Transverse colon (tissue), 4 donors: ENCODE measurements at regions not wholly inside any gene's neighbourhood (a gene's known extent, or its start where the extent isn't known, plus 50 kb on each side); places are given as distances from the start of the nearest gene placed in this dataset.

Experiments
- DNase-seq: peaks from one replicate; pipeline ENCODE4 v3.0.0-alpha.2; 2019
- H3K27ac ChIP-seq, 4 donors: fragments of 200-600 bp; sonication (generic); 2 replicates each; pipeline ENCODE4 v1.5.1; 2016 to 2018; ENCODE audit warnings: inconsistent platforms in 4 of 4
- H3K27me3 ChIP-seq: fragments of 200-600 bp; sonication (generic); 2 replicates; pipeline ENCODE4 v1.5.1; 2017; ENCODE audit warnings: inconsistent platforms
- H3K36me3 ChIP-seq, 4 donors: fragments of 200-600 bp; sonication (generic); 2 replicates each; pipeline ENCODE4 v1.5.1; 2017 to 2019; ENCODE audit warnings: inconsistent platforms in 4 of 4
- H3K4me1 ChIP-seq, 4 donors: fragments of 200-600 bp; sonication (generic); 2 replicates each; pipeline ENCODE4 v1.5.1; 2017 to 2020; ENCODE audit warnings: inconsistent platforms in 4 of 4
- H3K4me3 ChIP-seq, 4 donors: fragments of 200-600 bp; sonication (generic); 1 replicate in 1 of 4; 2 replicates in 3 of 4; pipeline versions ENCODE4 v1.5.1 to v1.6.1; 2017 to 2019; ENCODE audit warnings: inconsistent platforms in 4 of 4
- H3K9me3 ChIP-seq, 2 donors: fragments of 200-600 bp; sonication (generic); 2 replicates each; pipeline ENCODE4 v1.5.1; 2017 to 2019; ENCODE audit warnings: inconsistent platforms in 2 of 2
- CTCF ChIP-seq, 5 experiments: fragments of 200-600 bp in 3 of 5; fragments of 450-650 bp in 2 of 5; sonication (generic) in 3 of 5; IDR thresholded peaks; 1 replicate in 2 of 5; 2 replicates in 3 of 5; pipeline ENCODE4 v1.5.1; 2016 to 2017; ENCODE audit warnings: antibody characterized with exemption in 5 of 5, inconsistent platforms in 3 of 5, mild to moderate bottlenecking in 2 of 5, moderate library complexity in 1 of 5
- EP300 ChIP-seq: sonication (generic); formaldehyde crosslinking; IDR thresholded peaks from one replicate; pipeline ENCODE4 v1.6.1; 2017; ENCODE audit warnings: antibody characterized with exemption, low read depth
- POLR2A ChIP-seq: fragments of 450-650 bp; IDR thresholded peaks from one replicate; pipeline ENCODE4 v1.6.1; 2016; ENCODE audit warnings: antibody characterized with exemption, mild to moderate bottlenecking, moderate library complexity
- POLR2AphosphoS5 ChIP-seq, 3 donors: sonication (generic); formaldehyde crosslinking; IDR thresholded peaks; one replicate each; pipeline ENCODE4 v1.6.1; 2016; ENCODE audit warnings: antibody characterized with exemption in 3 of 3
- WGBS, 2 donors: methylation state at CpG; one replicate each; pipeline ENCODE4 v1.1.5; 2018; ENCODE audit warnings: low coverage in 1 of 2; 5-methylcytosine and 5-hydroxymethylcytosine counted together
- in situ Hi-C, 4 donors: fragments of 200-750 bp; cut with MboI; loops; one replicate each; pipeline versions ENCODE4 v1.15.0 to v1.15.1; 2017; ENCODE audit warnings: low sequenced_read_pairs in 3 of 4, low pct_ligation_motif_present in 1 of 4, low pct_unique_long_range_greater_than_20kb in 1 of 4
- intact Hi-C: fragments of 100-400 bp; cut with DNase I; formaldehyde crosslinking; loops from one replicate; pipeline ENCODE4 v1.15.1; 2023; ENCODE audit warnings: low total_unique reads

- H3K4me1 ChIP-seq: no peaks in the 10 kb centered on the region
- H3K36me3 ChIP-seq: no peaks in the 10 kb centered on the region
- no peak overlapping the region for H3K4me3 ChIP-seq
- H3K9me3 ChIP-seq: no peaks in the 10 kb centered on the region
- TF ChIP-seq POLR2AphosphoS5 (IDR thresholded peaks at IDR 0.05): no peak
- TF ChIP-seq POLR2A: no peak
- TF ChIP-seq CTCF (IDR thresholded peaks at IDR 0.05): no peak
- no peak for TF ChIP-seq EP300
- H3K27me3 ChIP-seq: no peaks in the 10 kb centered on the region
- H3K27ac ChIP-seq: no peak overlapping the region
- in situ Hi-C loops: no loop called here
- no peak for DNase-seq
- intact Hi-C loops: no loop called here
- 80 to 91% methylated on average over 6 of the region's 6 CpGs for WGBS, 2 donors
Measured at GRCh38 chr4:104942990-104943743, 203.5 kb upstream of the TET2 start.

DNA sequence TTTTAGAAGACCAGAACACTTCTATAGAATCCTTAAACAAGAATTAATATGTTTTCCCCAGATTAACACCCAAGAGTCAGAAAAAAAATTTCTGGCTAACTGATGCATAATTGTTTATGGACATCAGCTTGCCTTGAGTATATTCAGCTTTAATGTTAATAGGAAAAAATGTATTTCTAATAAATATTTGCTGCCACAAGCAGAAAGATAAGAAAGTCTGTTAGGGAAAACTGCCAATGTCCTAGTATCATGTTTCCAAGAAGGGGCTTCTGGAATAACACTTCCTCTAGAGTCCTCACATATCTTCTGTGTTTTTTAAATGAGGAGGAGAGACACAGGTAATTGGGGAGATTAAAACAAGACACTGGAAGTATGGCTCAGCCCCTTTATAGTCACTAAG is 202.1 kb upstream of the TET2 start:
- in situ Hi-C loops: no loop called here
- Histone ChIP-seq H3K27ac (no peak overlapping the region), H3K27me3 (no peaks in the 10 kb centered on the region), H3K36me3 (no peaks in the 10 kb centered on the region), H3K4me1 (no peaks in the 10 kb centered on the region), H3K4me3 (no peak overlapping the region), H3K9me3 (no peaks in the 10 kb centered on the region)
- no peak for DNase-seq
- no peak for TF ChIP-seq POLR2AphosphoS5 (IDR thresholded peaks at IDR 0.05)
- TF ChIP-seq POLR2A: no peak
- TF ChIP-seq EP300: no peak
- TF ChIP-seq CTCF (IDR thresholded peaks at IDR 0.05): no peak
- intact Hi-C loops: no loop called here

DNA sequence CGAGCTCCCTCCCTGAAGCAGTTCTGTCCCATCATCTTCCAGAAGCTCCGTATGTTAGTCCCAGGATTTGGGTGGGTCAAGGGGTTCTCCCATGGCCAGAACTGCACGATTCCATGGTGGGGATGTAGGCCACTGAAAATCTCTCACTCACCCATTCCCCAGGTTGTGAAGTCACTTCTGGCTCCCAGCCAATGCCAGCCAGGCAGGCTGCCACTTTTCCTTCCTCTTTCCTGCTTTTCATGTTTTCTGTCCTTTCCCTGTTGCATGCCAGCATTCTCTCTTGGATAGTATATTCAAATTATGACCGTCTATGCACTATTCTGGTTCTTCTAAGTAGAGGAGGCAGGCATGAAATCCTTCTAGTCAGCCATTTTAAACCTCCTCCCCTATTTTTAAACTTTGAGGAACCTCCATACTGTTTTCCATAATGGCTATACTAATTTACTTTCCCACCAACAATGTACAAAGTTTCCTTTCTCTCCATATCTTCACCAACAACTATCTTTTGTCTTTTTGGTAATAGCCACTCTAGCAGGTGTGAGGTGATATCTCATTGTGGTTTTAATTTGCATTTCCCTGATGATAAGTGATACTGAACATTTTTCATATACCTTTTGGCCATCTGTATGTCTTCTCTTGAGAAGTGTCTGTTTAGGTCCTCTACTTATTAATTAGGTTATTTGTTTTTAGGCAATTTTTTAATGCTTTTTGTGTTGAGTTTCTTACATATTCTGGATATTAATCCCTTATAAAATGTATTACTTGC is 182.1 kb upstream of the TET2 start:
- no peak for DNase-seq
- Histone ChIP-seq H3K4me3 (no peak overlapping the region), H3K27ac (no peak overlapping the region), H3K36me3 (no peaks in the 10 kb centered on the region), H3K4me1 (peaks cover 3 to 16% (median 6%) of the 10 kb centered on the region in 4 donors), H3K27me3 (no peaks in the 10 kb centered on the region), H3K9me3 (peaks cover 3 to 9% of the 10 kb centered on the region in 2 donors)
- no peak for TF ChIP-seq CTCF (IDR thresholded peaks at IDR 0.05)
- TF ChIP-seq POLR2AphosphoS5 (IDR thresholded peaks at IDR 0.05): no peak
- WGBS, 2 donors: 67 to 79% methylated on average over 2 to 4 of the region's 4 CpGs
- intact Hi-C loops: no loop called here
- in situ Hi-C loops: no loop called here

DNA sequence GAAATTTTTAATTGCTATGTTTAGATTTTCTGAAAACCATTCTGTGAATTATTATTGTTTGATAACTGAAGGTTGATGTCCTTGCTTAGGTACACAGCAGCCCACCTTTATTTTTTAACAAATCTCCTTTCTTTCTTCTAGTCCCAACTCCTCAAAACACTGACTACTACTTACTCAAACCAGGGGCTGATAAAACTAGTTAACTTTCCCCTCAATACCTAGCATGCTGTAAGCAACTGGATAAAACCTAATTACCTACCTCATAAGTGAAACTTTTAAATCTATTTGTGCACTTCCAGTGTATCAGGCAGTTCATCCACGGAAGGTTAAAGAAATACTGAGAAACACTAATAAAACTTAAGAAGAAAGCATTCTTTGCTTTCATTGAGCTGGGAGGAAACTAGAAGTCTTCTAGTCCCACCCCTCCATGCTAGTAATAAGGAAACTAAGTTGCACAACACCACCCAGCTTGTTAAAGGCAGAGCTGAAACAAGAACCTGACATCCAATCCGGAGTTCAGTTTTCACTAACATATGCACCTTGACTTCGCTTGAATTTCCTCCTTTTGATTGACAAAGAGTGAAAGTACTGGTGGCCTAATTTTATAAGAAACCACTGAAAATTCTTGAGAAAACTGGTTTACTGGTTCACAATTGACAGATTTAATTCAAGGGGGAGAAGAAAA is 180.2 kb upstream of the TET2 start:
- no peaks in the 10 kb centered on the region for H3K27me3 ChIP-seq
- WGBS, 2 donors: 19 to 20% methylated on average over 3 of the region's 3 CpGs
- peak overlapping the region; percentile 80 to 88 (median 84) for H3K27ac ChIP-seq
- DNase-seq: peak; percentile 31
- H3K4me1 ChIP-seq: peaks cover 3 to 16% (median 6%) of the 10 kb centered on the region in 4 donors
- peaks cover 0 to 3% of the 10 kb centered on the region in 2 donors for H3K9me3 ChIP-seq
- intact Hi-C loops (no loop called here), in situ Hi-C loops (no loop called here)
- H3K4me3 ChIP-seq: peak overlapping the region in 2 of 4 donors; percentile 2 to 40
- TF ChIP-seq CTCF (IDR thresholded peaks at IDR 0.05) (no peak), EP300 (no peak), POLR2AphosphoS5 (IDR thresholded peaks at IDR 0.05) (peak in 2 of 3 donors; percentile 27 to 41), POLR2A (peak; percentile 26)
- H3K36me3 ChIP-seq: no peaks in the 10 kb centered on the region
